PC-9 (cell line): ENCODE measurements at regions not wholly inside any gene's neighbourhood (a gene's known extent, or its start where the extent isn't known, plus 50 kb on each side); places are given as distances from the start of the nearest gene placed in this dataset.
"Not testable (repeated sequence)": the region's sequence is repeated elsewhere in the genome, so short reads cannot be mapped to it uniquely, and the experiment has no call there.

ENCODE experiments used
- BruUV-seq: library from RNA; stranded (reverse); fragments of 400-500 nt; replicated peaks from 2 replicates; lab custom pipeline; 2021; lab: Mats Ljungman, UMichigan
- CTCF ChIA-PET: fragments of 300-600 bp; sonication (Branson Sonifier 250); formaldehyde crosslinking; loops from one replicate; lab custom pipeline; 2022; ENCODE audit warnings: antibody characterized with exemption; lab: Charles Lee
- POLR2A ChIA-PET: fragments of 300-600 bp; sonication (Branson Sonifier 250); formaldehyde crosslinking; loops from one replicate; lab custom pipeline; 2022; ENCODE audit warnings: antibody characterized with exemption; ENCODE audit not compliant: unreplicated experiment; lab: Charles Lee
- DNase-seq, 2 experiments: peaks; one replicate each; pipeline versions ENCODE4 v3.0.0 to v3.0.0-alpha.2; 2015 to 2022; ENCODE audit warnings: mixed read lengths in 1 of 2
- H2AFZ ChIP-seq: fragments of 200-600 bp; sonication (generic); 2 replicates; pipeline ENCODE4 v1.8.1; 2017; ENCODE audit warnings: antibody characterized with exemption
- H3F3A ChIP-seq: fragments of 200-600 bp; sonication (generic); 2 replicates; pipeline ENCODE4 v1.8.1; 2017; ENCODE audit warnings: antibody characterized with exemption, mild to moderate bottlenecking, low read depth; ENCODE audit not compliant: insufficient read depth
- H3K27ac ChIP-seq: fragments of 200-600 bp; sonication (generic); 2 replicates; pipeline ENCODE4 v1.6.1; 2016; ENCODE audit warnings: mixed run types
- H3K27me3 ChIP-seq: fragments of 200-600 bp; sonication (generic); 2 replicates; pipeline ENCODE4 v1.6.1; 2016; ENCODE audit warnings: low read depth, mixed run types; ENCODE audit not compliant: insufficient read depth
- H3K36me3 ChIP-seq: fragments of 200-600 bp; sonication (generic); 2 replicates; pipeline ENCODE4 v1.6.1; 2016; ENCODE audit warnings: low read depth, mixed run types
- H3K4me1 ChIP-seq: fragments of 200-600 bp; sonication (generic); replicated peaks from 2 replicates; pipeline ENCODE4 v1.6.1; 2016; ENCODE audit warnings: mixed run types; ENCODE audit not compliant: insufficient read depth
- H3K4me2 ChIP-seq: fragments of 200-600 bp; sonication (generic); 2 replicates; pipeline ENCODE4 v1.6.1; 2017; ENCODE audit warnings: mixed run types
- H3K4me3 ChIP-seq: fragments of 200-600 bp; sonication (generic); 2 replicates; pipeline ENCODE4 v1.6.1; 2016; ENCODE audit warnings: mixed run types
- H3K79me2 ChIP-seq: fragments of 200-600 bp; sonication (generic); 2 replicates; pipeline ENCODE4 v1.6.1; 2017; ENCODE audit warnings: low read depth, mixed run types
- H3K9me2 ChIP-seq: fragments of 200-600 bp; sonication (generic); 2 replicates; pipeline ENCODE4 v1.8.1; 2017; ENCODE audit warnings: mild to moderate bottlenecking; ENCODE audit not compliant: insufficient read depth
- H3K9me3 ChIP-seq: fragments of 200-600 bp; sonication (generic); 2 replicates; pipeline ENCODE4 v1.8.1; 2016; ENCODE audit warnings: low read depth; ENCODE audit not compliant: insufficient read depth
- H4K20me1 ChIP-seq: fragments of 200-600 bp; sonication (generic); 2 replicates; pipeline ENCODE4 v1.8.1; 2017; ENCODE audit not compliant: insufficient read depth
- EZH2 ChIP-seq: fragments of 200-600 bp; sonication (generic); IDR thresholded peaks from 2 replicates; pipeline ENCODE4 v1.8.0; 2017; ENCODE audit warnings: antibody characterized with exemption, low read depth
- intact Hi-C: fragments of 100-400 bp; cut with micrococcal nuclease; formaldehyde crosslinking; loops from one replicate; pipeline ENCODE4 v1.10.0; 2022; ENCODE audit not compliant: unreplicated experiment
- TF ChIP-seq, protein P1 (sequence below): fragments of 200-600 bp; sonication (generic); conservative IDR thresholded peaks from 2 replicates; pipeline ENCODE4 v1.6.1; 2017; ENCODE audit warnings: mixed run types, antibody characterized with exemption, mild to moderate bottlenecking, moderate library complexity

DNA sequence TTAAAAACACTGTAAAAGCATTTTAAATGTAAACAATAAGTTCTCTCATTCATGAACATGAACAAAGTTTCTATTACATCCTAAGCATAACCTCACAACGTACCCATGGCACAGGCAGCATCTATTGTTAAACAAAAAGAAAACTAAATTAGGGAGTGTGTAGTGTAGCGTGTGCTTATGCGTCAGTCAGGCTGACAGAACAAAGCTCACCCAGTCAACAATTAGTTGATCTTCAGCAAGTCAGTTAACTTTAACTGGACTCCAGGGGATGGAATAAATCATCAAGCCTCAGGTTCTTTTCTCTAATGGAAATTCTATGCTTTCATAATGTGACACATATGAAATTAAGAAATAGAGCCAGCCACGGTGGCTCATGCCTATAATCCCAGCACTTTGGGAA is 91.6 kb upstream of the ODAD2 start:
- Histone ChIP-seq H3K27me3 (0 out of 2 replicates have a peak, but pooled peaks cover 3% of the 10 kb centered on the region), H3K4me1 (no peaks in the 10 kb centered on the region), H3F3A (no peaks in the 10 kb centered on the region), H3K36me3 (no peaks in the 10 kb centered on the region), H3K9me3 (no peaks in the 10 kb centered on the region), H4K20me1 (no peaks in the 10 kb centered on the region), H3K9me2 (no peaks in the 10 kb centered on the region), H3K79me2 (no peaks in the 10 kb centered on the region), H2AFZ (no peak overlapping the region), H3K4me3 (no peak overlapping the region), H3K4me2 (no peak overlapping the region), H3K27ac (no peak overlapping the region)
- CTCF ChIA-PET: no interaction called here
- no TSS peak for BruUV-seq
- POLR2A ChIA-PET: no interaction called here
- intact Hi-C loops: no loop called here
- no peak for TF ChIP-seq EZH2
- TF ChIP-seq, protein P1, sequence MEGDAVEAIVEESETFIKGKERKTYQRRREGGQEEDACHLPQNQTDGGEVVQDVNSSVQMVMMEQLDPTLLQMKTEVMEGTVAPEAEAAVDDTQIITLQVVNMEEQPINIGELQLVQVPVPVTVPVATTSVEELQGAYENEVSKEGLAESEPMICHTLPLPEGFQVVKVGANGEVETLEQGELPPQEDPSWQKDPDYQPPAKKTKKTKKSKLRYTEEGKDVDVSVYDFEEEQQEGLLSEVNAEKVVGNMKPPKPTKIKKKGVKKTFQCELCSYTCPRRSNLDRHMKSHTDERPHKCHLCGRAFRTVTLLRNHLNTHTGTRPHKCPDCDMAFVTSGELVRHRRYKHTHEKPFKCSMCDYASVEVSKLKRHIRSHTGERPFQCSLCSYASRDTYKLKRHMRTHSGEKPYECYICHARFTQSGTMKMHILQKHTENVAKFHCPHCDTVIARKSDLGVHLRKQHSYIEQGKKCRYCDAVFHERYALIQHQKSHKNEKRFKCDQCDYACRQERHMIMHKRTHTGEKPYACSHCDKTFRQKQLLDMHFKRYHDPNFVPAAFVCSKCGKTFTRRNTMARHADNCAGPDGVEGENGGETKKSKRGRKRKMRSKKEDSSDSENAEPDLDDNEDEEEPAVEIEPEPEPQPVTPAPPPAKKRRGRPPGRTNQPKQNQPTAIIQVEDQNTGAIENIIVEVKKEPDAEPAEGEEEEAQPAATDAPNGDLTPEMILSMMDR: no peak
- no peak for DNase-seq

DNA sequence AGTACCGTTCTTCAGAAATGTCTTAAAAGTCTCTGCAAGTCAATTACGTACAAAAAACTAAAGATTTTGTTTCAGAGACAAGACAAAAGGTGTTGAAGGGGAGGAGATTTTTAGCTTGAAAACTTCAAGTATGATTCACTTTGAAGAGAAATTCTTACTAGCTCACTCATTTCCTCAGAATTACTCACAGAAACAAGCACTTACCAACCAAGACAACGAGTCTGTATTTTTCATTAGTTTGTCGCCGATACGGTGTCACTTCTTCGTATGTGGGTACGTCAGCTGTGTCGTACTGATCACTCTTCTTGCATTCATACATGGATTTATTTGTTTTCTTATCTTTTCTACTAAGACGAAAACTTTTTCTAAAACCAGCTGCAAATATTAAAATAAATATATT is 90.6 kb upstream of the ODAD2 start:
- no peak for DNase-seq

GRCh38 chr10:28087661-28088351 is 88.9 kb upstream of the ODAD2 start:
- H3K4me3 ChIP-seq: no peak overlapping the region
- no peaks in the 10 kb centered on the region for H3K36me3 ChIP-seq
- no peak overlapping the region for H3K4me2 ChIP-seq
- no peak for DNase-seq
- TF ChIP-seq, protein P1: no peak
- TF ChIP-seq EZH2: no peak
- H2AFZ ChIP-seq: no peak overlapping the region
- H4K20me1 ChIP-seq: no peaks in the 10 kb centered on the region
- no peaks in the 10 kb centered on the region for H3K79me2 ChIP-seq
- H3K27ac ChIP-seq: no peak overlapping the region
- POLR2A ChIA-PET: no interaction called here
- CTCF ChIA-PET: no interaction called here
- no peaks in the 10 kb centered on the region for H3K9me2 ChIP-seq
- no TSS peak for BruUV-seq
- H3K9me3 ChIP-seq: no peaks in the 10 kb centered on the region
- no peaks in the 10 kb centered on the region for H3F3A ChIP-seq
- intact Hi-C loops: no loop called here
- H3K4me1 ChIP-seq: no peaks in the 10 kb centered on the region
- no peaks in the 10 kb centered on the region for H3K27me3 ChIP-seq

More for the DNA sequence above, 90.6 kb upstream of the ODAD2 start:
- Histone ChIP-seq H3F3A (no peaks in the 10 kb centered on the region), H3K4me2 (no peak overlapping the region), H3K36me3 (no peaks in the 10 kb centered on the region), H3K9me3 (no peaks in the 10 kb centered on the region), H3K4me1 (no peaks in the 10 kb centered on the region), H3K79me2 (no peaks in the 10 kb centered on the region), H3K9me2 (no peaks in the 10 kb centered on the region), H4K20me1 (no peaks in the 10 kb centered on the region), H3K27ac (no peak overlapping the region), H3K4me3 (no peak overlapping the region), H2AFZ (no peak overlapping the region), H3K27me3 (no peaks in the 10 kb centered on the region)
- POLR2A ChIA-PET: no interaction called here
- TF ChIP-seq EZH2: no peak
- TF ChIP-seq, protein P1: no peak
- no TSS peak for BruUV-seq
- intact Hi-C loops: no loop called here
- CTCF ChIA-PET: no interaction called here

DNA sequence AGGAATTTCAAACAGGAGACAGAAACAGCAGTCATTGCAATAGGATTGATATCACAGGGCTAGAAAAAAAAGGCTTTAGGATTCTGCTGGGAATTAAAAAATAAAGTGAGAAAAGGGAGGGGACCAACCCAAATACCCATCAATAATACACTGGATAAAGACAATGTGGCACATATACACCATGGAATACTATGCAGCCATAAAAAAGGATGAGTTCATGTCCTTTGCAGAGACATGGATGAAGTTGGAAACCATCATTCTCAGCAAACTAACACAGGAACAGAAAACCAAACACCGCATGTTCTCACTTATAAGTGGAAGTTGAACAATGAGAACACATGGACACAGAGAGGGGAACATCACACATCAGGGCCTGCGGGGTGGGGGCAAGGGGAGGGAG is 86.9 kb upstream of the ODAD2 start:
- H3K4me2 ChIP-seq, H3K27me3 ChIP-seq, DNase-seq, H3K79me2 ChIP-seq, CTCF ChIA-PET, H3K9me3 ChIP-seq, BruUV-seq, intact Hi-C loops, POLR2A ChIA-PET, H3K36me3 ChIP-seq, H4K20me1 ChIP-seq, H3K9me2 ChIP-seq, H3F3A ChIP-seq, H3K27ac ChIP-seq, H2AFZ ChIP-seq, H3K4me3 ChIP-seq, H3K4me1 ChIP-seq: not testable (repeated sequence)
